Neural crest cell (in vitro differentiated cells): ENCODE measurements at regions not wholly inside any gene's neighbourhood (a gene's known extent, or its start where the extent isn't known, plus 50 kb on each side); places are given as distances from the start of the nearest gene placed in this dataset.

ENCODE experiments used
- DNase-seq: peaks from one replicate; pipeline ENCODE4 v3.0.0; 2021; ENCODE audit warnings: low read depth, mixed read lengths, low spot score
- H3K27ac Mint-ChIP-seq: one replicate; pipeline ENCODE4 v1.8.0; 2021; ENCODE audit warnings: mild to moderate bottlenecking, mixed read lengths; ENCODE audit not compliant: unreplicated experiment
- H3K27me3 Mint-ChIP-seq: 2 replicates; pipeline ENCODE4 v1.8.0; 2021; ENCODE audit warnings: low read depth, mild to moderate bottlenecking, mixed read lengths
- H3K36me3 Mint-ChIP-seq: 2 replicates; pipeline ENCODE4 v1.8.0; 2021; ENCODE audit warnings: low read depth, mild to moderate bottlenecking, mixed read lengths
- H3K4me1 Mint-ChIP-seq: 2 replicates; pipeline ENCODE4 v1.8.0; 2021; ENCODE audit warnings: mixed read lengths
- H3K4me3 Mint-ChIP-seq: one replicate; pipeline ENCODE4 v1.8.0; 2021; ENCODE audit warnings: mild to moderate bottlenecking, mixed read lengths
- H3K9me3 Mint-ChIP-seq: 2 replicates; pipeline ENCODE4 v1.8.0; 2021; ENCODE audit warnings: mixed read lengths
- TF ChIP-seq, protein P1 (sequence below): fragments of 200-600 bp; sonication (generic); conservative IDR thresholded peaks from 2 replicates; pipeline ENCODE4 v1.5.0; 2021; ENCODE audit warnings: antibody characterized with exemption, mild to moderate bottlenecking

DNA sequence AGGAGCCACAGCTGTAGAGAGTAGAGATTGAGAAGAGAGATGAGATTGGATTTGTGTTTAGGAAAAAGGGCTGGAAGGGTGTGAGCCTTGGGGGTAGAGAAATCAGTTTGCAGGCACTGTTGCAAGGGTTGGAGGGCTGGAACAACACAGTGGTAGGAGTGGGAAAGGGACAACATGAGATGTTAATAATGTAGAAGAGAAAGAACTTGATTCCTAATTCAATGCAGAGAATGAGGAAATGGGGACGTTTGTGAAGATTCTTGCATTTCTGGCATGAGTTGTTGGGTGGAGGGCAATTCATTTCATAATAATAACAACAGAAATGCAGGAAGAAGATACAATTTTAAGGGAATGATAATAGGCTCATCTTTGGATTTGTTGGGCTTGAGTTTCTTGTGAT is 141.4 kb upstream of the TBX18 start:
- H3K27ac Mint-ChIP-seq: no peak overlapping the region
- no peak overlapping the region for H3K4me3 Mint-ChIP-seq
- H3K27me3 Mint-ChIP-seq: no peaks in the 10 kb centered on the region
- H3K36me3 Mint-ChIP-seq: no peaks in the 10 kb centered on the region
- no peak for DNase-seq
- no peaks in the 10 kb centered on the region for H3K9me3 Mint-ChIP-seq
- TF ChIP-seq, protein P1, sequence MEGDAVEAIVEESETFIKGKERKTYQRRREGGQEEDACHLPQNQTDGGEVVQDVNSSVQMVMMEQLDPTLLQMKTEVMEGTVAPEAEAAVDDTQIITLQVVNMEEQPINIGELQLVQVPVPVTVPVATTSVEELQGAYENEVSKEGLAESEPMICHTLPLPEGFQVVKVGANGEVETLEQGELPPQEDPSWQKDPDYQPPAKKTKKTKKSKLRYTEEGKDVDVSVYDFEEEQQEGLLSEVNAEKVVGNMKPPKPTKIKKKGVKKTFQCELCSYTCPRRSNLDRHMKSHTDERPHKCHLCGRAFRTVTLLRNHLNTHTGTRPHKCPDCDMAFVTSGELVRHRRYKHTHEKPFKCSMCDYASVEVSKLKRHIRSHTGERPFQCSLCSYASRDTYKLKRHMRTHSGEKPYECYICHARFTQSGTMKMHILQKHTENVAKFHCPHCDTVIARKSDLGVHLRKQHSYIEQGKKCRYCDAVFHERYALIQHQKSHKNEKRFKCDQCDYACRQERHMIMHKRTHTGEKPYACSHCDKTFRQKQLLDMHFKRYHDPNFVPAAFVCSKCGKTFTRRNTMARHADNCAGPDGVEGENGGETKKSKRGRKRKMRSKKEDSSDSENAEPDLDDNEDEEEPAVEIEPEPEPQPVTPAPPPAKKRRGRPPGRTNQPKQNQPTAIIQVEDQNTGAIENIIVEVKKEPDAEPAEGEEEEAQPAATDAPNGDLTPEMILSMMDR: no peak
- peaks cover 4% of the 10 kb centered on the region for H3K4me1 Mint-ChIP-seq

DNA sequence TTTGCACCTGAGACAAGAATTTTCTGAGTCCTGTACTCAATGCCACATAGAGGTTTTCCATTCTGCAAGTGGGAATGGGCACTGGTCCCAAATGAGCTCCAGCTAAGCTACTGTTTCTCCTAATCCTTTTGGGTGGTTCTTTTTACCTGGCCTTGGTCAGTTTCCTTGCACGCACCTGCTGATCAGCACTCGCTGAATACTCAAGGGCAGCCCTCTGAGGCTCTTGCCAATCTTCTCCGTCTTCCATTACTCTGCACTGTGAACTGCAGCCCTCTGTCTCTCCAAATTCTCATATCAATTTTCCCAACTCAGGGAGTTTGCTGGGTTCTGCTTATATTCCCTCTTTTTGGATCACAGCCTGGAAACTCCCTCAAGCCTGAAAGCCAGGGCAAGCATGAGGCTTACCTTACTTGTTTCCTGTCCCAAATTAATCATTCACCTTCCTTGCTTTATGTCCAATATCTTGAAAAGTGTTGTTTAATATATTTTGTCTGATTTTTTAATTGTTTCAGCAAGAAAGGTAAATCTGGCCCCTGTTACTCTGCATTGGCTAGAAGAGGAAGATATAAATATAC is 138.0 kb upstream of the TBX18 start:
- Mint-ChIP-seq H3K36me3 (no peaks in the 10 kb centered on the region), H3K4me3 (no peak overlapping the region), H3K4me1 (no peaks in the 10 kb centered on the region), H3K9me3 (no peaks in the 10 kb centered on the region), H3K27ac (no peak overlapping the region), H3K27me3 (no peaks in the 10 kb centered on the region)
- no peak for DNase-seq
- TF ChIP-seq, protein P1: no peak

DNA sequence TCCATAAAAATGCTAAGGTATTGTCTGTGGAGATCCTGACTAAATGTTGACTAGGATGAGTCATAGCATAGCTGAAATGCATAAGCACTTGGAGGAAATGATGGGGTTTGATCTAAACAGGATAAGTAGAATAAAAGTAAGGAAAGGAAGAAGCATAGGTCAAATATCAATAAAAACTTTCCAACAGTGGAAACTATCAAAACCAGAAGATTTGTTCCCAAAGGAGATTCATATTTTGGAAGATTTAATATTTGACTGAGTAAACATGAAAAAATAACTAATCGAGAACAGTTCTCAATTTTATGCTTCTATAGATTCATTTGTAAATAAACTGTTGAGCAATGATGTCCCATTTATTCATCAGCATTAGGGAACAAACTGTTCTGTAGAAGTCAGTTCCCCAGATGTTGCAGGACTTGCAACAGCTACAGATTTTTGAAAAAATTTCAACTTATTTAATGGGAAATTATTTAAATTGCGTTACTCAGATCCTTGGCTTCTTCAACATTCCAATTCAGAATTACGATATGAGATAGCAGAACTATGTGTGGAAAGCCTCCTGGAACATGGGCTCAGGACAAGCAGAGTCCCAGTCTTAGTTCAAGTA is 133.7 kb upstream of the TBX18 start:
- Mint-ChIP-seq H3K4me3 (no peak overlapping the region), H3K9me3 (no peaks in the 10 kb centered on the region), H3K27me3 (no peaks in the 10 kb centered on the region), H3K36me3 (no peaks in the 10 kb centered on the region), H3K4me1 (no peaks in the 10 kb centered on the region), H3K27ac (no peak overlapping the region)
- TF ChIP-seq, protein P1: no peak
- DNase-seq: no peak

DNA sequence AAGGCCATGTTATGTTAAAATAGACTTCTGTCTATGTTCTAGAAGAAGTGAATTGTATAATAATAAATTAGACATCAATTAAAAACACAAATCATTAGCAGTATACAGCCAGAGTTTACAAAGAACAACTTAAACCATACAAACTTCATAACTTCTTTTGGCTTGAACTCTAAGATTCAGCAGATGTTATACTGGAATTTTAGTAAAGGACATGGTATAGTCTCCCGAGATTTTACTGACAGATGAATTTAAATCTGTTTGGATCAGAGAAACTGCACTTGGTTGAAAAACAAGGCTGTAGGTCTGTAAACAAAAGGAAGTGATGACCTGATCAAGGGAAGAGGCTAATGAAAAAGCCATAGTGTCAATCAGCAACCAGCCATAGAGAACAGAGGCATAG is 132.6 kb upstream of the TBX18 start:
- DNase-seq: no peak
- Mint-ChIP-seq H3K27ac (no peak overlapping the region), H3K27me3 (no peaks in the 10 kb centered on the region), H3K36me3 (no peaks in the 10 kb centered on the region), H3K4me1 (no peaks in the 10 kb centered on the region), H3K4me3 (no peak overlapping the region), H3K9me3 (no peaks in the 10 kb centered on the region)
- TF ChIP-seq, protein P1: no peak

DNA sequence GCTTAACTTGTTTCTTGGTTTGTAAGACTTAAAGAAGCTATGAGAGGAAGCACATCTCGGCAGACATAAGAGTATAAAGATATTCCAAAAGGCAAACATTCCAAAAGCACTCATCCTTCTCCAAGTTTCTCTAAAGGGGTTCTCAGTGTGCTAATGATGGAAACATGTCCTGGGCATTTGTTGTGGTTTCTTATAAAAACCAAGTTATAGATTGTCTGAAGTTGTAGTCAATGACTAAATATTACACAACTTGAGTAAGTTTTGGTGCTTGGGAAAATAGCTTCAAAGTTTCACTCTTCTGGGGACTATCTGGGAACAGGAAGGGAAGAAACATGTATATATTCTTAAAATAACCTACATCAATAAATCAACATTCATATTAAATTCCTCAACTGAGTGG is 128.3 kb upstream of the TBX18 start:
- no peak overlapping the region for H3K4me3 Mint-ChIP-seq
- H3K27me3 Mint-ChIP-seq: no peaks in the 10 kb centered on the region
- no peaks in the 10 kb centered on the region for H3K4me1 Mint-ChIP-seq
- DNase-seq: no peak
- H3K27ac Mint-ChIP-seq: no peak overlapping the region
- TF ChIP-seq, protein P1: no peak
- no peaks in the 10 kb centered on the region for H3K36me3 Mint-ChIP-seq
- no peaks in the 10 kb centered on the region for H3K9me3 Mint-ChIP-seq
